Neural cell (in vitro differentiated cells): ENCODE measurements at regions not wholly inside any gene's neighbourhood (a gene's known extent, or its start where the extent isn't known, plus 50 kb on each side); places are given as distances from the start of the nearest gene placed in this dataset.

Experiments used
- CTCF ChIP-seq: fragments of 450-650 bp; IDR thresholded peaks from 2 replicates; pipeline ENCODE4 v1.5.1; 2014; ENCODE audit warnings: antibody characterized with exemption, mild to moderate bottlenecking, moderate library complexity; ENCODE audit not compliant: poor library complexity, severe bottlenecking
- EP300 ChIP-seq: fragments of 450-650 bp; conservative IDR thresholded peaks from 2 replicates; pipeline ENCODE4 v1.6.1; 2014; ENCODE audit warnings: antibody characterized with exemption, mild to moderate bottlenecking, moderate library complexity; ENCODE audit not compliant: poor library complexity, severe bottlenecking
- EZH2 ChIP-seq: fragments of 200-600, 300-800 bp; shearing (Covaris generic), sonication (generic); IDR thresholded peaks from 2 replicates; pipeline ENCODE4 v1.6.1; 2014; ENCODE audit warnings: antibody characterized with exemption, low read length, borderline replicate concordance, mild to moderate bottlenecking; ENCODE audit not compliant: insufficient read depth, poor library complexity, severe bottlenecking
- POLR2AphosphoS5 ChIP-seq: IDR thresholded peaks from 2 replicates; pipeline ENCODE4 v1.6.1; 2012
- REST ChIP-seq: IDR thresholded peaks from 2 replicates; pipeline ENCODE4 v1.6.1; 2012; ENCODE audit warnings: borderline replicate concordance

- TF ChIP-seq REST, result no peak
- no peak for TF ChIP-seq CTCF
- TF ChIP-seq POLR2AphosphoS5, result no peak
- no peak for TF ChIP-seq EZH2
- no peak for TF ChIP-seq EP300
These were observed 95.3 kb upstream of the SNX9 start for GRCh38 chr6:157727629-157728182.
